Mesothelial cell of epicardium (in vitro differentiated cells): ENCODE measurements at regions not wholly inside any gene's neighbourhood (a gene's known extent, or its start where the extent isn't known, plus 50 kb on each side); places are given as distances from the start of the nearest gene placed in this dataset.

Source experiments
- DNase-seq, 2 experiments: peaks; one replicate each; pipeline ENCODE4 v3.0.0; 2021; ENCODE audit warnings: low spot score in 2 of 2; ENCODE audit not compliant: unreplicated experiment in 2 of 2
- H3K27ac Mint-ChIP-seq: 2 replicates; pipeline ENCODE4 v1.8.0; 2021; ENCODE audit warnings: mixed read lengths
- H3K27me3 Mint-ChIP-seq: 2 replicates; pipeline ENCODE4 v1.8.0; 2021; ENCODE audit warnings: low read depth, mixed read lengths
- H3K36me3 Mint-ChIP-seq: 2 replicates; pipeline ENCODE4 v1.8.0; 2021; ENCODE audit warnings: mixed read lengths
- H3K4me1 Mint-ChIP-seq: 2 replicates; pipeline ENCODE4 v1.8.0; 2021; ENCODE audit warnings: mixed read lengths
- H3K4me3 Mint-ChIP-seq: 2 replicates; pipeline ENCODE4 v1.8.0; 2021; ENCODE audit warnings: mild to moderate bottlenecking, moderate library complexity, mixed read lengths
- H3K9me3 Mint-ChIP-seq: 2 replicates; pipeline ENCODE4 v1.8.0; 2021; ENCODE audit warnings: mixed read lengths
- CTCF ChIP-seq: fragments of 200-600 bp; sonication (generic); IDR thresholded peaks from one replicate; pipeline ENCODE4 v1.5.0; 2021; ENCODE audit warnings: antibody characterized with exemption; ENCODE audit not compliant: unreplicated experiment

- no peaks in the 10 kb centered on the region for H3K9me3 Mint-ChIP-seq
- no peaks in the 10 kb centered on the region for H3K36me3 Mint-ChIP-seq
- H3K27me3 Mint-ChIP-seq, result peaks cover 55% of the 10 kb centered on the region
- no peak for TF ChIP-seq CTCF
- DNase-seq, result no peak
- no peaks in the 10 kb centered on the region for H3K4me1 Mint-ChIP-seq
- H3K27ac Mint-ChIP-seq, result no peak overlapping the region
- H3K4me3 Mint-ChIP-seq, result no peak overlapping the region
Measured at GRCh38 chr2:121906170-121906569, 150.7 kb downstream of the TSN start.

GRCh38 chr2:121907928-121908327 is 152.5 kb downstream of the TSN start:
- no peak for DNase-seq
- H3K4me1 Mint-ChIP-seq, result no peaks in the 10 kb centered on the region
- no peak overlapping the region for H3K4me3 Mint-ChIP-seq
- peaks cover 51% of the 10 kb centered on the region for H3K27me3 Mint-ChIP-seq
- H3K27ac Mint-ChIP-seq, result no peak overlapping the region
- TF ChIP-seq CTCF, result no peak
- no peaks in the 10 kb centered on the region for H3K36me3 Mint-ChIP-seq
- no peaks in the 10 kb centered on the region for H3K9me3 Mint-ChIP-seq

GRCh38 chr2:121910139-121910538 is 154.7 kb downstream of the TSN start:
- H3K27ac Mint-ChIP-seq, result no peak overlapping the region
- H3K4me1 Mint-ChIP-seq, result no peaks in the 10 kb centered on the region
- TF ChIP-seq CTCF, result no peak
- peaks cover 45% of the 10 kb centered on the region for H3K27me3 Mint-ChIP-seq
- no peaks in the 10 kb centered on the region for H3K9me3 Mint-ChIP-seq
- DNase-seq, result no peak
- no peak overlapping the region for H3K4me3 Mint-ChIP-seq
- no peaks in the 10 kb centered on the region for H3K36me3 Mint-ChIP-seq

- H3K9me3 Mint-ChIP-seq, result no peaks in the 10 kb centered on the region
- peaks cover 48% of the 10 kb centered on the region for H3K27me3 Mint-ChIP-seq
- no peak overlapping the region for H3K27ac Mint-ChIP-seq
- H3K4me1 Mint-ChIP-seq, result no peaks in the 10 kb centered on the region
- H3K4me3 Mint-ChIP-seq, result no peak overlapping the region
- no peak for DNase-seq
- no peaks in the 10 kb centered on the region for H3K36me3 Mint-ChIP-seq
- no peak for TF ChIP-seq CTCF
Measured at GRCh38 chr2:121911036-121911435, 155.6 kb downstream of the TSN start.

- no peak overlapping the region for H3K27ac Mint-ChIP-seq
- no peak overlapping the region for H3K4me3 Mint-ChIP-seq
- H3K4me1 Mint-ChIP-seq, result no peaks in the 10 kb centered on the region
- no peak for DNase-seq
- peaks cover 34% of the 10 kb centered on the region for H3K27me3 Mint-ChIP-seq
- no peak for TF ChIP-seq CTCF
- H3K9me3 Mint-ChIP-seq, result no peaks in the 10 kb centered on the region
- no peaks in the 10 kb centered on the region for H3K36me3 Mint-ChIP-seq
Measured at GRCh38 chr2:121917143-121917542, 161.7 kb downstream of the TSN start.

- no peak for DNase-seq
- Mint-ChIP-seq H3K9me3 (peaks cover 8% of the 10 kb centered on the region), H3K27me3 (peaks cover 36% of the 10 kb centered on the region), H3K4me1 (no peaks in the 10 kb centered on the region), H3K4me3 (no peak overlapping the region), H3K36me3 (no peaks in the 10 kb centered on the region), H3K27ac (no peak overlapping the region)
- no peak for TF ChIP-seq CTCF
Measured at GRCh38 chr2:121918231-121918630, 162.8 kb downstream of the TSN start.
